ENCODE measurements at regions not wholly inside any gene's neighbourhood (a gene's known extent, or its start where the extent isn't known, plus 50 kb on each side); places are given as distances from the start of the nearest gene placed in this dataset.

- Histone ChIP-seq H3K9me3 (ENCODE audit: low read depth) (no peaks in the 10 kb centered on the region), H3K79me2 (ENCODE audit: insufficient read depth) (no peaks in the 10 kb centered on the region), H3K27me3 (replicated peaks; ENCODE audit: insufficient read depth) (no peaks in the 10 kb centered on the region), H3K9me2 (ENCODE audit: insufficient read depth) (no peaks in the 10 kb centered on the region), H3K27ac (no peak overlapping the region), H3K36me3 (ENCODE audit: low read depth) (no peaks in the 10 kb centered on the region), H3F3A (ENCODE audit: insufficient read depth) (no peaks in the 10 kb centered on the region), H3K4me3 (no peak overlapping the region), H3K9ac (no peak overlapping the region), H2AFZ (no peak overlapping the region), H3K4me2 (ENCODE audit: unreplicated experiment) (no peak overlapping the region), H3K4me1 (ENCODE audit: insufficient read depth) (no peaks in the 10 kb centered on the region), H4K20me1 (ENCODE audit: insufficient read depth) (no peaks in the 10 kb centered on the region)
- no peak for DNase-seq
- in situ Hi-C loops (cut with MboI) = no loop called here
- TF ChIP-seq EZH2phosphoT487 (IDR thresholded peaks at IDR 0.05; ENCODE audit: insufficient read depth, low read depth) (no peak), EZH2 (IDR thresholded peaks at IDR 0.05; ENCODE audit: insufficient read depth, poor library complexity, severe bottlenecking) (no peak)
- 72 to 74% methylated on average over 1 of the region's 1 CpG for WGBS, 2 experiments (ENCODE audit: low coverage in 1 of 2, low lambda C conversion rate in 2 of 2, missing lambda C conversion rate in 2 of 2)
Observed at GRCh38 chr2:13195270-13195669, 478.5 kb downstream of the TRIB2 start.

DNA sequence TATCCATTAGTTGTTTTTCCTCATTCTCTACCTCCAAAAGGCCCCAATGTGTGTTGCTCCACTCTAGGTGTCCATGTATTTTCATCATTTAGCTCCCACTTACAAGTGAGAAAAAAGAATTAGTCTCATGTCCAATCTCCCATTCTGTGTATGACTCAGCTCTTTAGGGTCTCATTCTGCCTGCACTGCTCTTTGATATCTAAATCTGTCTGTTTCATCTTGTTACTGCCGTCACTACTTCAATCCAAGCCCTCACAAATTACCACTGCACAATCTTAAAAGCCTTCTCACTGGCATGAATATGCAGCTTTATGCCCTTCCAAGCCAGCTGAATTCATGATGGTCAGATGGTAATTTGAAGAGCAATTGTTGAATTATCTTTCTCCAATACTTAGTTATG is 480.5 kb downstream of the TRIB2 start:
- H3K4me1 ChIP-seq (ENCODE audit: insufficient read depth) = no peaks in the 10 kb centered on the region
- no peaks in the 10 kb centered on the region for H3K36me3 ChIP-seq (ENCODE audit: low read depth)
- H3K9me2 ChIP-seq (ENCODE audit: insufficient read depth) = no peaks in the 10 kb centered on the region
- no peaks in the 10 kb centered on the region for H3K79me2 ChIP-seq (ENCODE audit: insufficient read depth)
- no peak overlapping the region for H3K4me3 ChIP-seq
- H4K20me1 ChIP-seq (ENCODE audit: insufficient read depth) = no peaks in the 10 kb centered on the region
- in situ Hi-C loops (cut with MboI) = no loop called here
- no peak overlapping the region for H3K9ac ChIP-seq
- WGBS, 2 experiments (ENCODE audit: low coverage in 1 of 2, low lambda C conversion rate in 2 of 2, missing lambda C conversion rate in 2 of 2) = 41 to 44% methylated on average over 1 of the region's 1 CpG
- no peak overlapping the region for H2AFZ ChIP-seq
- no peaks in the 10 kb centered on the region for H3K27me3 ChIP-seq (replicated peaks; ENCODE audit: insufficient read depth)
- H3F3A ChIP-seq (ENCODE audit: insufficient read depth) = no peaks in the 10 kb centered on the region
- no peak overlapping the region for H3K4me2 ChIP-seq (ENCODE audit: unreplicated experiment)
- DNase-seq = no peak
- H3K27ac ChIP-seq = no peak overlapping the region
- TF ChIP-seq EZH2phosphoT487 (IDR thresholded peaks at IDR 0.05; ENCODE audit: insufficient read depth, low read depth) = no peak
- no peak for TF ChIP-seq EZH2 (IDR thresholded peaks at IDR 0.05; ENCODE audit: insufficient read depth, poor library complexity, severe bottlenecking)
- H3K9me3 ChIP-seq (ENCODE audit: low read depth) = no peaks in the 10 kb centered on the region

DNA sequence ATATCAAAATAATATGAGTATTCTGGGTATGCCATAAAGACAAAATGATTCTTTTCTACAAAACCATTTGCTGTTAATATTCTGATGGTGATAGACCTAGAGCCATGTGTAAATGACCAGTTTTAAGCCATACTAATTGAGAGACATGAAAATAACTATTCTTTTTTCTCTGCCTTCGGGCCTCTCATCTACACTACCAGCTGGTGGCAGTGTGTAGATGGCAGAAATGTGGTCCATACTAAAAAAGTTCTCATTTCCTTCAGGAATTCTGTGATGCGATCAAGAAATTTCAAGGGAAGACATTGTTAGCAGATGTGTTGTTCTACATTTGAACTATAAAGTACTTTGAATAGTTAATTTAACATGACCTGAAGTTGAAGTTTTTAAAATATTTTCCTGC is 485.2 kb downstream of the TRIB2 start:
- H3K9me3 ChIP-seq (ENCODE audit: low read depth) = no peaks in the 10 kb centered on the region
- H3K4me1 ChIP-seq (ENCODE audit: insufficient read depth) = no peaks in the 10 kb centered on the region
- H3K4me3 ChIP-seq = no peak overlapping the region
- peak; percentile 33 for DNase-seq
- in situ Hi-C loops (cut with MboI) = no loop called here
- WGBS, 2 experiments (ENCODE audit: low coverage in 1 of 2, low lambda C conversion rate in 2 of 2, missing lambda C conversion rate in 2 of 2) = 22 to 33% methylated on average over 2 of the region's 2 CpGs
- H3K27ac ChIP-seq = no peak overlapping the region
- H4K20me1 ChIP-seq (ENCODE audit: insufficient read depth) = no peaks in the 10 kb centered on the region
- no peak overlapping the region for H3K4me2 ChIP-seq (ENCODE audit: unreplicated experiment)
- H3K79me2 ChIP-seq (ENCODE audit: insufficient read depth) = no peaks in the 10 kb centered on the region
- H3K27me3 ChIP-seq (replicated peaks; ENCODE audit: insufficient read depth) = no peaks in the 10 kb centered on the region
- H3F3A ChIP-seq (ENCODE audit: insufficient read depth) = no peaks in the 10 kb centered on the region
- no peak overlapping the region for H3K9ac ChIP-seq
- H3K36me3 ChIP-seq (ENCODE audit: low read depth) = no peaks in the 10 kb centered on the region
- no peak overlapping the region for H2AFZ ChIP-seq
- no peaks in the 10 kb centered on the region for H3K9me2 ChIP-seq (ENCODE audit: insufficient read depth)
- no peak for TF ChIP-seq EZH2phosphoT487 (IDR thresholded peaks at IDR 0.05; ENCODE audit: insufficient read depth, low read depth)
- no peak for TF ChIP-seq EZH2 (IDR thresholded peaks at IDR 0.05; ENCODE audit: insufficient read depth, poor library complexity, severe bottlenecking)

DNA sequence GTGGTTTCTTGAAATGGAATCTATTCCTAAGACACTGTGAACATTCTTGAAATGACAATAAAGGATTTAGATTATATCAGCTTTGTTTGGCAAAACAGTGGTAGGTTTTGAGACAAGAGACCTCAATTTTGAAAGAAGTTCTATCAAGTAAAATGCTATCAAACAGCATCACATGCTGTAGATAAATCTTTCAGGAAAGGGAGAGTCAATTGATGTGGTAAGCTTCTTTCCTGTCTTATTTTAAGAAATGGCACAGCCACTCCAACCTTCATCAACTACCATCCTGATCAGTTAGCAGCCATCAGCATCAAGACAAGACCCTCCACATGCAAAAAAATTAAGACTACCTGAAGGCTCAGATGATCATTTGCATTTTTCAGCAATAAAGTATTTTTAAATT is 495.4 kb downstream of the TRIB2 start:
- H3K4me1 ChIP-seq (ENCODE audit: insufficient read depth) = no peaks in the 10 kb centered on the region
- H4K20me1 ChIP-seq (ENCODE audit: insufficient read depth) = no peaks in the 10 kb centered on the region
- no peak overlapping the region for H3K4me3 ChIP-seq
- no peak for DNase-seq
- no peak overlapping the region for H3K4me2 ChIP-seq (ENCODE audit: unreplicated experiment)
- no peaks in the 10 kb centered on the region for H3K36me3 ChIP-seq (ENCODE audit: low read depth)
- H3K27ac ChIP-seq = no peak overlapping the region
- H2AFZ ChIP-seq = no peak overlapping the region
- TF ChIP-seq EZH2phosphoT487 (IDR thresholded peaks at IDR 0.05; ENCODE audit: insufficient read depth, low read depth) (no peak), EZH2 (IDR thresholded peaks at IDR 0.05; ENCODE audit: insufficient read depth, poor library complexity, severe bottlenecking) (no peak)
- no peaks in the 10 kb centered on the region for H3K9me2 ChIP-seq (ENCODE audit: insufficient read depth)
- no peaks in the 10 kb centered on the region for H3K9me3 ChIP-seq (ENCODE audit: low read depth)
- no peaks in the 10 kb centered on the region for H3F3A ChIP-seq (ENCODE audit: insufficient read depth)
- H3K27me3 ChIP-seq (replicated peaks; ENCODE audit: insufficient read depth) = no peaks in the 10 kb centered on the region
- H3K9ac ChIP-seq = no peak overlapping the region
- no peaks in the 10 kb centered on the region for H3K79me2 ChIP-seq (ENCODE audit: insufficient read depth)
- in situ Hi-C loops (cut with MboI) = no loop called here

- no peak overlapping the region for H2AFZ ChIP-seq
- TF ChIP-seq EZH2phosphoT487 (IDR thresholded peaks at IDR 0.05; ENCODE audit: insufficient read depth, low read depth) (no peak), EZH2 (IDR thresholded peaks at IDR 0.05; ENCODE audit: insufficient read depth, poor library complexity, severe bottlenecking) (no peak)
- no peak overlapping the region for H3K4me3 ChIP-seq
- H3K4me2 ChIP-seq (ENCODE audit: unreplicated experiment) = no peak overlapping the region
- H3K4me1 ChIP-seq (ENCODE audit: insufficient read depth) = no peaks in the 10 kb centered on the region
- no peak for DNase-seq
- H3K27ac ChIP-seq = no peak overlapping the region
- no peaks in the 10 kb centered on the region for H3K9me3 ChIP-seq (ENCODE audit: low read depth)
- no peaks in the 10 kb centered on the region for H3K79me2 ChIP-seq (ENCODE audit: insufficient read depth)
- no peak overlapping the region for H3K9ac ChIP-seq
- no peaks in the 10 kb centered on the region for H3F3A ChIP-seq (ENCODE audit: insufficient read depth)
- in situ Hi-C loops (cut with MboI) = no loop called here
- no peaks in the 10 kb centered on the region for H3K9me2 ChIP-seq (ENCODE audit: insufficient read depth)
- no peaks in the 10 kb centered on the region for H3K36me3 ChIP-seq (ENCODE audit: low read depth)
- no peaks in the 10 kb centered on the region for H4K20me1 ChIP-seq (ENCODE audit: insufficient read depth)
- no peaks in the 10 kb centered on the region for H3K27me3 ChIP-seq (replicated peaks; ENCODE audit: insufficient read depth)
Observed at GRCh38 chr2:13218205-13218604, 501.5 kb downstream of the TRIB2 start.

Data from GM23248 (cell line).